Activated B cell treated with CpG ODN at 0.5 μM for 24 hours (primary cell): ENCODE measurements at regions not wholly inside any gene's neighbourhood (a gene's known extent, or its start where the extent isn't known, plus 50 kb on each side); places are given as distances from the start of the nearest gene placed in this dataset.

Experiments used
- ATAC-seq: fragments of 200-7000 bp; cut with Tn5 transposase; one replicate; pipeline ENCODE4 v1.10.0; 2021; ENCODE audit warnings: low read depth, mild to moderate bottlenecking, moderate library complexity
- CTCF ChIA-PET: fragments of 350-600 bp; sonication (Branson Sonifier 250); formaldehyde crosslinking; loops from one replicate; lab custom pipeline; 2021; ENCODE audit warnings: antibody characterized with exemption; lab: Charles Lee
- POLR2A ChIA-PET: fragments of 350-600 bp; sonication (Branson Sonifier 250); formaldehyde crosslinking; loops from one replicate; lab custom pipeline; 2021; ENCODE audit warnings: antibody characterized with exemption; lab: Charles Lee
- DNase-seq: peaks from one replicate; pipeline ENCODE4 v3.0.0; 2022
- H3K27ac Mint-ChIP-seq: one replicate; pipeline ENCODE4 v1.8.0; 2020; ENCODE audit warnings: mixed read lengths
- H3K27me3 Mint-ChIP-seq: one replicate; pipeline ENCODE4 v1.8.0; 2021; ENCODE audit warnings: mixed read lengths
- H3K36me3 Mint-ChIP-seq: one replicate; pipeline ENCODE4 v1.8.0; 2021; ENCODE audit warnings: low read depth, mixed read lengths
- H3K4me1 Mint-ChIP-seq: one replicate; pipeline ENCODE4 v1.8.0; 2021; ENCODE audit warnings: mixed read lengths
- H3K4me3 Mint-ChIP-seq: one replicate; pipeline ENCODE4 v1.8.0; 2020; ENCODE audit warnings: mild to moderate bottlenecking, mixed read lengths
- H3K9me3 Mint-ChIP-seq: one replicate; pipeline ENCODE4 v1.8.0; 2020; ENCODE audit warnings: mixed read lengths
- intact Hi-C: fragments of 100-400 bp; cut with micrococcal nuclease; formaldehyde crosslinking; loops from one replicate; pipeline ENCODE4 v1.15.1; 2024
- TF ChIP-seq, protein P1 (sequence below): fragments of 200-600 bp; IDR thresholded peaks from one replicate; pipeline ENCODE4 v1.8.0; 2022; ENCODE audit warnings: antibody characterized with exemption, mild to moderate bottlenecking

DNA sequence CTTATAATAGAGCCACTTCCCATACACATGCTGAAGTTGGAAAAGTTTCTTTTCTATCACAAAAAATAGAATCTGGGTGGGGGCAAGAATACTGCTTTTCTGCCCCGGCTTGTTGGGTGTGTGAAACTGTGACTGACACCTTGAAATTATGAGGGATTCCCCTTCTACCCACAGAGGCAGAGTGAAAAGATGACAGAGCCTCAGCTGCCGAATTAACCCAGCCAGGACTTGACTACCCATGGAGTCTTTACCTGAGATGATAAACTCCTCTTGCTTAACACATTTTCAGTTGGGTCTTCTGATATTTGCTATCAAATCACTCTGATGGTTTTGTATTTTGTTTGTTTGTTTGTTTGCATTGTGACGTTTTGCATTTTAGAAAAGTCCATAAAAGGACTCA, 66.0 kb upstream of the PMAIP1 start:
- ChIA-PET POLR2A (interaction anchor here (1.3 kb wide), 1 partner anchor 67 kb away, joined by 6 read pairs; no protein-coding TSS in a partner anchor), CTCF (interaction anchor here (1.5 kb wide), 1 partner anchor 160 kb away, joined by 4 read pairs; no protein-coding TSS in a partner anchor)
- intact Hi-C loops: loop anchor here (10.0 kb wide), 1 partner anchor 451 kb away; no protein-coding TSS in a partner anchor
- no peaks in the 10 kb centered on the region for H3K27me3 Mint-ChIP-seq
- H3K36me3 Mint-ChIP-seq: no peaks in the 10 kb centered on the region
- H3K27ac Mint-ChIP-seq: peak overlapping the region; percentile 16
- ATAC-seq (peak; percentile 57), DNase-seq (no peak)
- no peak overlapping the region for H3K4me3 Mint-ChIP-seq
- no peaks in the 10 kb centered on the region for H3K9me3 Mint-ChIP-seq
- TF ChIP-seq, protein P1, sequence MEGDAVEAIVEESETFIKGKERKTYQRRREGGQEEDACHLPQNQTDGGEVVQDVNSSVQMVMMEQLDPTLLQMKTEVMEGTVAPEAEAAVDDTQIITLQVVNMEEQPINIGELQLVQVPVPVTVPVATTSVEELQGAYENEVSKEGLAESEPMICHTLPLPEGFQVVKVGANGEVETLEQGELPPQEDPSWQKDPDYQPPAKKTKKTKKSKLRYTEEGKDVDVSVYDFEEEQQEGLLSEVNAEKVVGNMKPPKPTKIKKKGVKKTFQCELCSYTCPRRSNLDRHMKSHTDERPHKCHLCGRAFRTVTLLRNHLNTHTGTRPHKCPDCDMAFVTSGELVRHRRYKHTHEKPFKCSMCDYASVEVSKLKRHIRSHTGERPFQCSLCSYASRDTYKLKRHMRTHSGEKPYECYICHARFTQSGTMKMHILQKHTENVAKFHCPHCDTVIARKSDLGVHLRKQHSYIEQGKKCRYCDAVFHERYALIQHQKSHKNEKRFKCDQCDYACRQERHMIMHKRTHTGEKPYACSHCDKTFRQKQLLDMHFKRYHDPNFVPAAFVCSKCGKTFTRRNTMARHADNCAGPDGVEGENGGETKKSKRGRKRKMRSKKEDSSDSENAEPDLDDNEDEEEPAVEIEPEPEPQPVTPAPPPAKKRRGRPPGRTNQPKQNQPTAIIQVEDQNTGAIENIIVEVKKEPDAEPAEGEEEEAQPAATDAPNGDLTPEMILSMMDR: no peak
- peaks cover 27% of the 10 kb centered on the region for H3K4me1 Mint-ChIP-seq

DNA sequence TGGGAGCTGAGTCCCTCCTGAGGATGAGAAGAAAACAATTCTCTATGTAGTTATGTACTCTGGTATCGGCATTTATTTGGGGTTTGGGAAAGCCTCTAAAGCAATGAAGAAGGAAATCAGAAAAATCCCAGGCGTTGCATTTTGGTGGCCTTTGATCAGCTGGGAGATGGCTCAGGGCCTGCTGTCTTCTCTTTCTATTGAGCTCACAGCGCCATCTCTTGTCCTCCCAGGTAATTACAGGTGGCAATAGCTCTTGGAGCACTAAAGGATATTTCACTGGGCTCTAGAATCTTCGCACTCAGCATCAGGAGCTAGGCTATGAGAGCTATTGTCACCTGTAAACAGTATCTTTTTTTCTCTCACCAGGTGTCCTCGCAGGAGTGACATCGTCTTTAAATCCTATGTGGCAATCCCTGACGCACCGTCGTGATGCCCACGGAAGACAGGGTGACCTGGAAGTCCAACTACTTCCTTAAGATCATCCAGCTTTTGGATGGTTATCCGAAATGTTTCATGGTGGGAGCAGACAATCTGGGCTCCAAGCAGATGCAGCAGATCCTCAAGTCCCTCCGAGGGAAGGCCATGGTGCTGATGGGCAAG, 76.1 kb upstream of the PMAIP1 start:
- TF ChIP-seq, protein P1: no peak
- DNase-seq (no peak), ATAC-seq (peak; percentile 28)
- H3K4me1 Mint-ChIP-seq: no peaks in the 10 kb centered on the region
- peaks cover 4% of the 10 kb centered on the region for H3K27me3 Mint-ChIP-seq
- H3K9me3 Mint-ChIP-seq: no peaks in the 10 kb centered on the region
- ChIA-PET CTCF (interaction anchor here (1.0 to 4.3 kb wide), 6 partner anchors 12 to 575 kb away, joined by 3 to 36 read pairs (median 4); no protein-coding TSS in a partner anchor), POLR2A (no interaction called here)
- no peak overlapping the region for H3K4me3 Mint-ChIP-seq
- intact Hi-C loops: loop anchor here (1.0 to 5.0 kb wide), 3 partner anchors 40 to 516 kb away; no protein-coding TSS in a partner anchor
- no peaks in the 10 kb centered on the region for H3K36me3 Mint-ChIP-seq
- no peak overlapping the region for H3K27ac Mint-ChIP-seq

DNA sequence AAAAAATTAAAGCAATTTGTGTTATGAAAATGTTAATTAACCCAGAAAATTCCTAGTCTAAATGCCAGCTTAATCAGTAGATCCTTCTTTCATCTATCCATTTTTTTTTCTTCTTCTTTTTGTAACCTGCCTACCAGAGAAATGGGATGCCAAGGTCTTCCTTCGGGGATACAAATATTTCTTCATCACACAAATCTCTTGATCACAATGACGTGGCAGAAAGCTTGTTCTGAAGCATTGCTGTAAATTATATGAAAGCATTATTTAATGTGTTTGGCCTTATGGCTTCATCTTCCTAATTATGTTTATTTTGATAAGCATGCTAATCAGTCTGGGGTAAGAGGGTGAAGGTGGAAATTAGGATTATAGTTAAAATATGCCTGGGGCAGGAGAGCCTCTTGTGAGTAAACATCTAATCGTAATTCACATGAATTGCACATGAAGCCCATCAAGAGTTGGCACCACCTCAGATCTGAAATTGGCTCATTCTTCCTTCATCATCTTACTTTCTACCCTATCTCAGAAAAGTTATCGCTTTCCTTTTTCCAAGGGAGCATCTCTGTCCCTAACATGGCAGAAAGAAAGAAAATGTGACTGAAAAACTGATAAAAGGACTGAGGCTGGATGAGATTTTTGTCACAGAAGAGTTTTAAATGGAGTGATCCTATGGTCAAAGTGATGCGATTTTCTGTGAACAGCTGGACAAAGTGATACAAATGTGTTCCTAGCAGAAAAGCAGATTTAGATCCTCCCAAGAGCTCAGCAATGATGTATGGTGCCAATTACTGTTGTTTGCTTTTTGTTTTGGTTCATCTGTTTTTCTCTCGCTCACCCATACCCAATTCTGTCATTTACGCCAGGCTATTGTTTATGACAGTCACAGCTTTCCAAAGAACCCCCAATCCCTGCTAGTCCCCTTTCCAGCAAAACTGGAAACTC, 76.9 kb upstream of the PMAIP1 start:
- H3K4me1 Mint-ChIP-seq: no peaks in the 10 kb centered on the region
- POLR2A ChIA-PET: no interaction called here
- ATAC-seq (no peak), DNase-seq (no peak)
- H3K27me3 Mint-ChIP-seq: peaks cover 7% of the 10 kb centered on the region
- intact Hi-C loops: loop anchor here (1.0 to 5.0 kb wide), 3 partner anchors 40 to 516 kb away; no protein-coding TSS in a partner anchor
- no peak overlapping the region for H3K4me3 Mint-ChIP-seq
- CTCF ChIA-PET: interaction anchor here (1.0 to 4.3 kb wide), 6 partner anchors 13 to 574 kb away, joined by 3 to 36 read pairs (median 4); no protein-coding TSS in a partner anchor
- no peak overlapping the region for H3K27ac Mint-ChIP-seq
- TF ChIP-seq, protein P1: no peak
- H3K36me3 Mint-ChIP-seq: no peaks in the 10 kb centered on the region
- H3K9me3 Mint-ChIP-seq: no peaks in the 10 kb centered on the region

DNA sequence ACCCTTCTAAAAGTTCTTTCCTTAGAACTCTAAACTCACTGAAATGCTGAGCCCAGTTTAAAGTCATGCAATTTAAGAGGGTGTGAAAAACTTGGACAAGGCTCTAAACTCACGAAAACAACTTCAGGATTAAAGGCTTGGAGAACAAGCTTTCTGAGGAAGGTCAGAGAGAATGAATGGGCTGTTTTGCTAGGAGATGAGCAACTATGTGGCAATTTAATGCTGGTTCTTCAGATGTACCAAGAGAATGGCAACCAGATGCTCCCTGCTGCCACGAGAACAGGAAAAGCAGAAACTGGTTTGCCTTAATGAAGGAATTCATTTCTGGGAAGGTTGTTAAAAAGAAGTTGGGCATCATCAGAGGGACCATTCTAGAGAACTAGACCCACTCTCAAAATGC, 77.8 kb upstream of the PMAIP1 start:
- ATAC-seq (no peak), DNase-seq (no peak)
- H3K4me3 Mint-ChIP-seq: no peak overlapping the region
- ChIA-PET CTCF (interaction anchor here (4.3 kb wide), 1 partner anchor 363 kb away, joined by 36 read pairs; no protein-coding TSS in a partner anchor), POLR2A (no interaction called here)
- H3K4me1 Mint-ChIP-seq: no peaks in the 10 kb centered on the region
- H3K27me3 Mint-ChIP-seq: peaks cover 11% of the 10 kb centered on the region
- H3K27ac Mint-ChIP-seq: no peak overlapping the region
- no peaks in the 10 kb centered on the region for H3K36me3 Mint-ChIP-seq
- intact Hi-C loops: loop anchor here (5.0 kb wide), 1 partner anchor 515 kb away; no protein-coding TSS in a partner anchor
- H3K9me3 Mint-ChIP-seq: no peaks in the 10 kb centered on the region
- TF ChIP-seq, protein P1: no peak
